HG03045 (cell line): ENCODE measurements at regions not wholly inside any gene's neighbourhood (a gene's known extent, or its start where the extent isn't known, plus 50 kb on each side); places are given as distances from the start of the nearest gene placed in this dataset.
"Not testable (repeated sequence)": the region's sequence is repeated elsewhere in the genome, so short reads cannot be mapped to it uniquely, and the experiment has no call there.

ENCODE experiments used
- ATAC-seq: cut with Tn5 transposase; IDR thresholded peaks from one replicate; pipeline ENCODE4 v1.9.1; 2021; ENCODE audit warnings: mild to moderate bottlenecking, moderate library complexity; ENCODE audit not compliant: unreplicated experiment

GRCh38 chr3:912717-913116, 180.1 kb upstream of the CNTN6 start:
- ATAC-seq, result not testable (repeated sequence)

GRCh38 chr3:923161-923910, 169.5 kb upstream of the CNTN6 start:
- no peak for ATAC-seq

GRCh38 chr3:930866-931265, 162.0 kb upstream of the CNTN6 start:
- ATAC-seq, result no peak

- ATAC-seq, result no peak
Measured at GRCh38 chr3:933326-933725, 159.5 kb upstream of the CNTN6 start.

GRCh38 chr3:944786-945185, 148.0 kb upstream of the CNTN6 start:
- no peak for ATAC-seq

- no peak for ATAC-seq
Measured at GRCh38 chr3:945738-946137, 147.1 kb upstream of the CNTN6 start.

- ATAC-seq, result no peak
Measured at GRCh38 chr3:952906-953305, 139.9 kb upstream of the CNTN6 start.

- no peak for ATAC-seq
Measured at GRCh38 chr3:963255-963654, 129.6 kb upstream of the CNTN6 start.

GRCh38 chr3:963755-964154, 129.1 kb upstream of the CNTN6 start:
- no peak for ATAC-seq

- no peak for ATAC-seq
Measured at GRCh38 chr3:965826-966225, 127.0 kb upstream of the CNTN6 start.

GRCh38 chr3:966341-966740, 126.5 kb upstream of the CNTN6 start:
- no peak for ATAC-seq

- ATAC-seq, result no peak
Measured at GRCh38 chr3:973340-973739, 119.5 kb upstream of the CNTN6 start.

- no peak for ATAC-seq
Measured at GRCh38 chr3:976006-976405, 116.8 kb upstream of the CNTN6 start.

GRCh38 chr3:981156-981555, 111.7 kb upstream of the CNTN6 start:
- no peak for ATAC-seq

- ATAC-seq, result no peak
Measured at GRCh38 chr3:988785-989184, 104.0 kb upstream of the CNTN6 start.

GRCh38 chr3:992871-993270, 100.0 kb upstream of the CNTN6 start:
- no peak for ATAC-seq

- ATAC-seq, result no peak
Measured at GRCh38 chr3:1002010-1002409, 90.8 kb upstream of the CNTN6 start.

- no peak for ATAC-seq
Measured at GRCh38 chr3:1007866-1008265, 85.0 kb upstream of the CNTN6 start.

GRCh38 chr3:1010228-1010627, 82.6 kb upstream of the CNTN6 start:
- no peak for ATAC-seq

GRCh38 chr3:1015826-1016225, 77.0 kb upstream of the CNTN6 start:
- no peak for ATAC-seq

- ATAC-seq, result no peak
Measured at GRCh38 chr3:1017870-1018269, 75.0 kb upstream of the CNTN6 start.

GRCh38 chr3:1019157-1019556, 73.7 kb upstream of the CNTN6 start:
- ATAC-seq, result no peak

GRCh38 chr3:1026395-1026794, 66.4 kb upstream of the CNTN6 start:
- ATAC-seq, result no peak
